BJ (cell line): ENCODE measurements at regions not wholly inside any gene's neighbourhood (a gene's known extent, or its start where the extent isn't known, plus 50 kb on each side); places are given as distances from the start of the nearest gene placed in this dataset.

ENCODE experiments used
- CTCF ChIA-PET: fragments of 350-600 bp; formaldehyde crosslinking; extraction: SDS; loops from one replicate; lab custom pipeline; 2021; ENCODE audit warnings: antibody characterized with exemption, inconsistent platforms; lab: Yijun Ruan, JAX
- POLR2A ChIA-PET: fragments of 300-600 bp; sonication (Branson Sonifier 250); formaldehyde crosslinking; extraction: SDS; loops from one replicate; lab custom pipeline; 2021; ENCODE audit warnings: antibody characterized with exemption; lab: Charles Lee
- DNase-seq: peaks from one replicate; pipeline ENCODE4 v3.0.0-alpha.2; 2011; ENCODE audit warnings: low read depth
- H3K27me3 ChIP-seq: 2 replicates; pipeline ENCODE4 v1.6.0; 2011; ENCODE audit warnings: low read length; ENCODE audit not compliant: control insufficient read depth, insufficient read depth
- H3K36me3 ChIP-seq: 2 replicates; pipeline ENCODE4 v1.5.1; 2011; ENCODE audit warnings: low read length; ENCODE audit not compliant: control insufficient read depth, insufficient read depth
- H3K4me3 ChIP-seq: 2 replicates; pipeline ENCODE4 v1.5.1; 2011; ENCODE audit warnings: low read depth, mild to moderate bottlenecking, control low read depth, low read length
- TF ChIP-seq, protein P1 (sequence below): IDR thresholded peaks from 2 replicates; pipeline ENCODE4 v1.5.1; 2011; ENCODE audit warnings: low read depth, mild to moderate bottlenecking, control low read depth, inconsistent platforms, low read length, moderate library complexity; ENCODE audit not compliant: insufficient read depth

DNA sequence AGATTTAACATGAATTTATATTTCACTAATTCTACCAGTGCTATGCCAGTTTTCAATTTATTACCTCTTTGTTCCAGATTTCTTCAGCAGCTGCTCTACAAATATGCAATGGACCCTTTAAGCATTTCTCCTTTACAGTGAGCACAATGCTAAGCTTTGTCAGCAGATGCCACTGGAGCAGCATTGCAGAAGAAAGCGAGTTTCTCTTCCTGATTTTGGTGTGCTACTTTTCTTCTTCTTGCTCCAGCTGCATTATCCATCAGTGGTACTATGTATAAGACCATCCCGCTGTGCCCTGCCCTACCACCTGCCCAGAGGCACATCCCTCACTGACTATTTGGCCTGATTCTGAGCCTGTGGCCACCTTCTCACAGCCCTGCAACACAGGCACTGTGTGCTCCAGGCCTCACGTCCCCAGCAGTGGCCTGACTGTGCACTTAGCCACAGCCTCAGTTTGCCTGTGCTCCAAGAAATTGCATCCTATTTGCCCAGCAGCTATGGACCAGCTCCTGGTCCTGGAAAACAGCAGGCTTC lies 84.1 kb downstream of the TNFAIP3 start:
- TF ChIP-seq, protein P1, sequence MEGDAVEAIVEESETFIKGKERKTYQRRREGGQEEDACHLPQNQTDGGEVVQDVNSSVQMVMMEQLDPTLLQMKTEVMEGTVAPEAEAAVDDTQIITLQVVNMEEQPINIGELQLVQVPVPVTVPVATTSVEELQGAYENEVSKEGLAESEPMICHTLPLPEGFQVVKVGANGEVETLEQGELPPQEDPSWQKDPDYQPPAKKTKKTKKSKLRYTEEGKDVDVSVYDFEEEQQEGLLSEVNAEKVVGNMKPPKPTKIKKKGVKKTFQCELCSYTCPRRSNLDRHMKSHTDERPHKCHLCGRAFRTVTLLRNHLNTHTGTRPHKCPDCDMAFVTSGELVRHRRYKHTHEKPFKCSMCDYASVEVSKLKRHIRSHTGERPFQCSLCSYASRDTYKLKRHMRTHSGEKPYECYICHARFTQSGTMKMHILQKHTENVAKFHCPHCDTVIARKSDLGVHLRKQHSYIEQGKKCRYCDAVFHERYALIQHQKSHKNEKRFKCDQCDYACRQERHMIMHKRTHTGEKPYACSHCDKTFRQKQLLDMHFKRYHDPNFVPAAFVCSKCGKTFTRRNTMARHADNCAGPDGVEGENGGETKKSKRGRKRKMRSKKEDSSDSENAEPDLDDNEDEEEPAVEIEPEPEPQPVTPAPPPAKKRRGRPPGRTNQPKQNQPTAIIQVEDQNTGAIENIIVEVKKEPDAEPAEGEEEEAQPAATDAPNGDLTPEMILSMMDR: no peak
- DNase-seq: no peak
- ChIA-PET CTCF (interaction anchor here (1.0 to 1.5 kb wide), 4 partner anchors 12 to 247 kb away, joined by 3 to 6 read pairs (median 5); no protein-coding TSS in a partner anchor), POLR2A (no interaction called here)
- H3K36me3 ChIP-seq: no peaks in the 10 kb centered on the region
- no peak overlapping the region for H3K4me3 ChIP-seq
- 0 out of 2 replicates have a peak, but pooled peaks cover 1% of the 10 kb centered on the region for H3K27me3 ChIP-seq

DNA sequence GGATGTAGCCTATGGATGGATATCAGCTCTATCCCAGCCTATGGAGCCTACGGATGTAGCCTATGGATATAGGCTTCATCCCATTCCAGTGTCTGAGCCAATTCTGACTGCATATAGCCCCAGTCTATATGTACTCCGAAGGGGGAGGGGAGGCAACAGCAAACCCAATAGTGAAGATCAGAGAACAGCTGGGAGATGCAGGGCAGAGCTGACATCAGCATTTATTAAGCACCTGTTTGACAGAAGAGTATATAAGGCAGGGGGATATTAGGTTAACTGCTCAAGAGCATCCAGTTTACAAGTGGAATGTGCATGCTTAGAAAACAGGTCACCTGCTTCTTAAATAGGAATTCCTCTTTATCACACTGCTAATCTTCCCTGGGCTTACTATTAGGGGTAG lies 85.2 kb downstream of the TNFAIP3 start:
- ChIA-PET POLR2A (no interaction called here), CTCF (interaction anchor here (3.4 kb wide), 1 partner anchor 8 kb away, joined by 20 read pairs; no protein-coding TSS in a partner anchor)
- Histone ChIP-seq H3K27me3 (0 out of 2 replicates have a peak, but pooled peaks cover 1% of the 10 kb centered on the region), H3K4me3 (no peak overlapping the region), H3K36me3 (no peaks in the 10 kb centered on the region)
- DNase-seq: no peak
- TF ChIP-seq, protein P1: no peak

DNA sequence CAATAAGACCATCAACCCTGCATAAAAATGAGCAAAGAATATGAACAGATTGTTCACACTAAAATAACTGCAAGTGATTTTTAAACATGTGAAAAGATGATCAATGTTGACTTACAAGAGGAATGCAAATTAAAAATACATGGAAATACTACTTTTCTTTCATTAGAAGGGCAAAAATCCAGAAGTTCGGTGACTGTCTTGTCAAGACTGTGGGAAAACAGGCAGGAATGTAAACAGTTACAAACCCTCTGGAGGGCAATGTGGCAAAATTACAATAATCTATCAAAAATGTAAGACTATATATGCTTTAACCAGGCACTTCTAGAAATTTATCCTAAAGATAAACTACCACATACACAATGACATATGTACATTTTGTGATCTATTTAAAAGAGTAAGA lies 86.7 kb downstream of the TNFAIP3 start:
- Histone ChIP-seq H3K4me3 (no peak overlapping the region), H3K27me3 (0 out of 2 replicates have a peak, but pooled peaks cover 1% of the 10 kb centered on the region), H3K36me3 (no peaks in the 10 kb centered on the region)
- ChIA-PET CTCF (interaction anchor here (1.1 to 3.4 kb wide), 2 partner anchors 9 to 250 kb away, joined by 3 to 20 read pairs; no protein-coding TSS in a partner anchor), POLR2A (no interaction called here)
- TF ChIP-seq, protein P1: no peak
- DNase-seq: no peak

DNA sequence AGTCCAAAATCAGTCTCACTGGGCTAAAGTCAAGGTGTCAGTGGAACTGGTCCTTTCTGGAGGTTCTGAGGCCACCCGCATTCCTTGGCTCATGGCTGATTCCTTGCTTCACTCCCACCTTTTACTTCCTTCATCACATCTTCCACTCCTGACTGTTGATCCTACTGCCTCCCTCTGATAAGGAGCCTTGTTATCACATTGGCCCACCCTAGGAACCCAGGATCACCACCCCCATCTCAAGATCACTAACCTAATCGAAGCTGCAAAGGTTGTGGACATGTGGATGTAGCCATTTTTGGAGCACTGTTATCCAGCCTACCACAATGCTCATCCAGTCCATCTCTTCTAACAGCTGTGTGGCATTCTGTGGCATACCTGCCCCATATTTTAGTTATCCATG lies 87.2 kb downstream of the TNFAIP3 start:
- ChIA-PET POLR2A (no interaction called here), CTCF (interaction anchor here (3.4 kb wide), 1 partner anchor 10 kb away, joined by 20 read pairs; no protein-coding TSS in a partner anchor)
- no peak overlapping the region for H3K4me3 ChIP-seq
- TF ChIP-seq, protein P1: no peak
- DNase-seq: no peak
- H3K27me3 ChIP-seq: 0 out of 2 replicates have a peak, but pooled peaks cover 1% of the 10 kb centered on the region
- no peaks in the 10 kb centered on the region for H3K36me3 ChIP-seq

DNA sequence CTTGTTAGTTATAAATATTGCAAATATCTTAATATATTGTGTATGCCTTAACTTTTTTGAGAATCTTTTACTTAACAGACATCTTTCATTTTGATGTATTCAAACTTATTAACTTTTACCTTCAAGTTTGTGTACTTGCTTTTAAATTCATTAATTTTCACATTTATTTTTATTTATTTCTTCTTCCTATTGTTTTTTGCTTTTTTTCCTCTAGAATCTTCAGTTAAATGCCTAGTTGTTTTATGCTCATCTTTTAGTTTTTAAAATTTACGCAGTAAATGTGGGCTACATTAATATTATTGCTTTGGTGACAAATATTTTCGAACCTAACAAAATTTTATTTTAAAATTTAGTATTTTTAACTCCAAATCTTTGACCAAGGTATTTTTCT lies 89.0 kb downstream of the TNFAIP3 start:
- no peak for DNase-seq
- TF ChIP-seq, protein P1: no peak
- 0 out of 2 replicates have a peak, but pooled peaks cover 1% of the 10 kb centered on the region for H3K27me3 ChIP-seq
- CTCF ChIA-PET: no interaction called here
- H3K36me3 ChIP-seq: no peaks in the 10 kb centered on the region
- POLR2A ChIA-PET: no interaction called here
- no peak overlapping the region for H3K4me3 ChIP-seq
